ENCODE measurements at regions not wholly inside any gene's neighbourhood (a gene's known extent, or its start where the extent isn't known, plus 50 kb on each side); places are given as distances from the start of the nearest gene placed in this dataset.

GRCh38 chr15:62922514-62922913, 120.0 kb upstream of the TPM1 start:
- TF ChIP-seq, protein P1, sequence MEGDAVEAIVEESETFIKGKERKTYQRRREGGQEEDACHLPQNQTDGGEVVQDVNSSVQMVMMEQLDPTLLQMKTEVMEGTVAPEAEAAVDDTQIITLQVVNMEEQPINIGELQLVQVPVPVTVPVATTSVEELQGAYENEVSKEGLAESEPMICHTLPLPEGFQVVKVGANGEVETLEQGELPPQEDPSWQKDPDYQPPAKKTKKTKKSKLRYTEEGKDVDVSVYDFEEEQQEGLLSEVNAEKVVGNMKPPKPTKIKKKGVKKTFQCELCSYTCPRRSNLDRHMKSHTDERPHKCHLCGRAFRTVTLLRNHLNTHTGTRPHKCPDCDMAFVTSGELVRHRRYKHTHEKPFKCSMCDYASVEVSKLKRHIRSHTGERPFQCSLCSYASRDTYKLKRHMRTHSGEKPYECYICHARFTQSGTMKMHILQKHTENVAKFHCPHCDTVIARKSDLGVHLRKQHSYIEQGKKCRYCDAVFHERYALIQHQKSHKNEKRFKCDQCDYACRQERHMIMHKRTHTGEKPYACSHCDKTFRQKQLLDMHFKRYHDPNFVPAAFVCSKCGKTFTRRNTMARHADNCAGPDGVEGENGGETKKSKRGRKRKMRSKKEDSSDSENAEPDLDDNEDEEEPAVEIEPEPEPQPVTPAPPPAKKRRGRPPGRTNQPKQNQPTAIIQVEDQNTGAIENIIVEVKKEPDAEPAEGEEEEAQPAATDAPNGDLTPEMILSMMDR (IDR thresholded peaks at IDR 0.05), result no peak
- TF ChIP-seq POLR2A (IDR thresholded peaks at IDR 0.05), result no peak

All from heart left ventricle (tissue), 13 donors.